ENCODE measurements at regions not wholly inside any gene's neighbourhood (a gene's known extent, or its start where the extent isn't known, plus 50 kb on each side); places are given as distances from the start of the nearest gene placed in this dataset.

DNA sequence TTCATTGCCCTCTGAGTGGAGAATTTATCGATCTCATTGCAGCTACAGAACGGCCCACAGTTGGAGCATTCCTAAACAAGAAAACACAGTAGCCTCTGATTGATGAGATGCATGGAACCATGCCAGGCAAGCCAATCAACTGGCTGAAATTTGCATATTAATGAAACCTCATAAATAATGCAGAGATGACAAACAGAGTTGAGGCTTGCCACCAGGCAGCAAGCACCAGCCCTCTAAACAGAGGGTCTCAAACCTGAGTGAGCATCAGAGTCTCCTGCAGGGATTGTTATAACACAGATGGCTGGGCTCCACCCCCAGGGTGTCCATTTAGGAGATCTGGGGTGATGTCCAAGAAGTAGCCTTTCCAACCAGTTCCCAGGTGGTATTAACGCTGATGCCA lies 60.9 kb upstream of the CMKLR1 start:
- TF ChIP-seq CTCF (IDR thresholded peaks at IDR 0.05 in 4 of 5, conservative IDR thresholded peaks at IDR 0.05 in 1 of 5) = no peak
- TF ChIP-seq POLR2A (IDR thresholded peaks at IDR 0.05) = no peak

Measured in gastrocnemius medialis (tissue), 4 donors.